ENCODE measurements at regions not wholly inside any gene's neighbourhood (a gene's known extent, or its start where the extent isn't known, plus 50 kb on each side); places are given as distances from the start of the nearest gene placed in this dataset.

DNA sequence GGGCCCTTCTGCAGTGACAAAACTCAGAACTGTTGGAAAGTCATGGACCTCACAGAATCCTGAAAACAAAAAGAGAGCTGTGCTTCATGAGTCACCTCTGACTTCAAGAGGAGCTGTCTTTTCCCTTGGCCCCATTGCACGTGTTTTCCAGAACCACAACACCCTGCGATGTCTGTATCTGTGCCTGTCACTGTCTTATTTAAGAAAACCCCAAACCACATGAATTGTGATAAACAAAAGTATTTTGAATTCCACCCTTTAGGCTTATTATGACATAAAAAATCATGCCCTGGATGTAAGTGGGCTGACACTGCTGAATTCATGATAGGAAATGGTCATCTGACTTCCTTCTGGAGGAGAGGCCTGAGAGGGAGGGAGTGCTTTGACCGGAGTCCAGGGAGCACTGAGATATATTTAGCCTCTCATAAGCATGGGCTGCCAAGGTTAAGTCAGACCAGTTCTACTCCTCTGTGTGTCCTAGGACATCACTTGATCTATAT, 96.4 kb upstream of the DUSP22 start (continued):
- TF ChIP-seq, protein P1, sequence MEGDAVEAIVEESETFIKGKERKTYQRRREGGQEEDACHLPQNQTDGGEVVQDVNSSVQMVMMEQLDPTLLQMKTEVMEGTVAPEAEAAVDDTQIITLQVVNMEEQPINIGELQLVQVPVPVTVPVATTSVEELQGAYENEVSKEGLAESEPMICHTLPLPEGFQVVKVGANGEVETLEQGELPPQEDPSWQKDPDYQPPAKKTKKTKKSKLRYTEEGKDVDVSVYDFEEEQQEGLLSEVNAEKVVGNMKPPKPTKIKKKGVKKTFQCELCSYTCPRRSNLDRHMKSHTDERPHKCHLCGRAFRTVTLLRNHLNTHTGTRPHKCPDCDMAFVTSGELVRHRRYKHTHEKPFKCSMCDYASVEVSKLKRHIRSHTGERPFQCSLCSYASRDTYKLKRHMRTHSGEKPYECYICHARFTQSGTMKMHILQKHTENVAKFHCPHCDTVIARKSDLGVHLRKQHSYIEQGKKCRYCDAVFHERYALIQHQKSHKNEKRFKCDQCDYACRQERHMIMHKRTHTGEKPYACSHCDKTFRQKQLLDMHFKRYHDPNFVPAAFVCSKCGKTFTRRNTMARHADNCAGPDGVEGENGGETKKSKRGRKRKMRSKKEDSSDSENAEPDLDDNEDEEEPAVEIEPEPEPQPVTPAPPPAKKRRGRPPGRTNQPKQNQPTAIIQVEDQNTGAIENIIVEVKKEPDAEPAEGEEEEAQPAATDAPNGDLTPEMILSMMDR (tag by site-specific recombination; IDR thresholded peaks at IDR 0.05) = no peak
- TF ChIP-seq, protein P2, sequence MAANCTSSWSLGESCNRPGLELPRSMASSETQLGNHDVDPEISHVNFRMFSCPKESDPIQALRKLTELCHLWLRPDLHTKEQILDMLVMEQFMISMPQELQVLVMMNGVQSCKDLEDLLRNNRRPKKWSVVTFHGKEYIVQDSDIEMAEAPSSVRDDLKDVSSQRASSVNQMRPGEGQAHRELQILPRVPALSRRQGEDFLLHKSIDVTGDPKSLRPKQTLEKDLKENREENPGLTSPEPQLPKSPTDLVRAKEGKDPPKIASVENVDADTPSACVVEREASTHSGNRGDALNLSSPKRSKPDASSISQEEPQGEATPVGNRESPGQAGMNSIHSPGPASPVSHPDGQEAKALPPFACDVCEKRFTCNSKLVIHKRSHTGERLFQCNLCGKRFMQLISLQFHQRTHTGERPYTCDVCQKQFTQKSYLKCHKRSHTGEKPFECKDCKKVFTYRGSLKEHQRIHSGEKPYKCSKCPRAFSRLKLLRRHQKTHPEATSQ (tag by site-specific recombination; IDR thresholded peaks at IDR 0.05) = no peak
- TF ChIP-seq ZNF830 (tag by site-specific recombination; IDR thresholded peaks at IDR 0.05; ENCODE audit: low read depth) (no peak), ZNF155 (tag by site-specific recombination; IDR thresholded peaks at IDR 0.05) (no peak), ZNF416 (tag by site-specific recombination; IDR thresholded peaks at IDR 0.05) (no peak)
- TF ChIP-seq, protein P3, sequence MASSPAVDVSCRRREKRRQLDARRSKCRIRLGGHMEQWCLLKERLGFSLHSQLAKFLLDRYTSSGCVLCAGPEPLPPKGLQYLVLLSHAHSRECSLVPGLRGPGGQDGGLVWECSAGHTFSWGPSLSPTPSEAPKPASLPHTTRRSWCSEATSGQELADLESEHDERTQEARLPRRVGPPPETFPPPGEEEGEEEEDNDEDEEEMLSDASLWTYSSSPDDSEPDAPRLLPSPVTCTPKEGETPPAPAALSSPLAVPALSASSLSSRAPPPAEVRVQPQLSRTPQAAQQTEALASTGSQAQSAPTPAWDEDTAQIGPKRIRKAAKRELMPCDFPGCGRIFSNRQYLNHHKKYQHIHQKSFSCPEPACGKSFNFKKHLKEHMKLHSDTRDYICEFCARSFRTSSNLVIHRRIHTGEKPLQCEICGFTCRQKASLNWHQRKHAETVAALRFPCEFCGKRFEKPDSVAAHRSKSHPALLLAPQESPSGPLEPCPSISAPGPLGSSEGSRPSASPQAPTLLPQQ (tag by site-specific recombination; IDR thresholded peaks at IDR 0.05) = no peak

DNA sequence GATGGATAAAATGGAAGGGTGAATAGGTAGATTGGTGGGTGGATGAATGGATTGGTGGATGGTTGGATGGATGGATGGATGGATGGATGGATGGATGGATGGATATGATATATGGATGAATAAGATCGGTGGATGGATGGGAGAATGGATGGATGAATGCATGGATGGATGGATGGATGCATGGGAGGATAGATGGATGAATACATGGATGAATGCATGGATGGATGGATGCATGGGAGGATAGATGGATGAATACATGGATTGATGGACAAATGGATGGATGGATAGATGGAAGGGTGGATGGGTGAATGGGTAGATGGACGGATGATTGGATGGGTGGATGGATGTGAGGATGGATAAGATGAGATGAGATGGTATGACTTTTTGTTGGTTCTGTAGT, 95.7 kb upstream of the DUSP22 start:
- ChIA-PET POLR2A (no interaction called here), CTCF (interaction anchor here (2.5 kb wide), 1 partner anchor 8 kb away, joined by 7 read pairs; no protein-coding TSS in a partner anchor)
- H3K4me3 ChIP-seq (ENCODE audit: low read depth, low read length) = no peak overlapping the region
- no peak overlapping the region for H3K27ac ChIP-seq (ENCODE audit: extremely low read depth, low read depth, low read length)
- TF ChIP-seq ZNF133 (tag by site-specific recombination; IDR thresholded peaks at IDR 0.05) (no peak), ZNF366 (tag by site-specific recombination; conservative IDR thresholded peaks at IDR 0.05) (peak; percentile 98), ZNF707 (tag by site-specific recombination; IDR thresholded peaks at IDR 0.05) (no peak), ZSCAN30 (tag by site-specific recombination; IDR thresholded peaks at IDR 0.05) (no peak), YY2 (tag by site-specific recombination; IDR thresholded peaks at IDR 0.05) (no peak), ZBTB17 (tag by site-specific recombination; IDR thresholded peaks at IDR 0.05) (peak; percentile 96), EGR2 (tag by site-specific recombination; IDR thresholded peaks at IDR 0.05; ENCODE audit: low read depth) (no peak), SP7 (tag by site-specific recombination; IDR thresholded peaks at IDR 0.05) (no peak), ZNF433 (tag by site-specific recombination; IDR thresholded peaks at IDR 0.05; ENCODE audit: low read depth) (no peak)
- TF ChIP-seq, protein P4, sequence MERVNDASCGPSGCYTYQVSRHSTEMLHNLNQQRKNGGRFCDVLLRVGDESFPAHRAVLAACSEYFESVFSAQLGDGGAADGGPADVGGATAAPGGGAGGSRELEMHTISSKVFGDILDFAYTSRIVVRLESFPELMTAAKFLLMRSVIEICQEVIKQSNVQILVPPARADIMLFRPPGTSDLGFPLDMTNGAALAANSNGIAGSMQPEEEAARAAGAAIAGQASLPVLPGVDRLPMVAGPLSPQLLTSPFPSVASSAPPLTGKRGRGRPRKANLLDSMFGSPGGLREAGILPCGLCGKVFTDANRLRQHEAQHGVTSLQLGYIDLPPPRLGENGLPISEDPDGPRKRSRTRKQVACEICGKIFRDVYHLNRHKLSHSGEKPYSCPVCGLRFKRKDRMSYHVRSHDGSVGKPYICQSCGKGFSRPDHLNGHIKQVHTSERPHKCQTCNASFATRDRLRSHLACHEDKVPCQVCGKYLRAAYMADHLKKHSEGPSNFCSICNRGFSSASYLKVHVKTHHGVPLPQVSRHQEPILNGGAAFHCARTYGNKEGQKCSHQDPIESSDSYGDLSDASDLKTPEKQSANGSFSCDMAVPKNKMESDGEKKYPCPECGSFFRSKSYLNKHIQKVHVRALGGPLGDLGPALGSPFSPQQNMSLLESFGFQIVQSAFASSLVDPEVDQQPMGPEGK (tag by site-specific recombination; IDR thresholded peaks at IDR 0.05) = no peak
- TF ChIP-seq, protein P5, sequence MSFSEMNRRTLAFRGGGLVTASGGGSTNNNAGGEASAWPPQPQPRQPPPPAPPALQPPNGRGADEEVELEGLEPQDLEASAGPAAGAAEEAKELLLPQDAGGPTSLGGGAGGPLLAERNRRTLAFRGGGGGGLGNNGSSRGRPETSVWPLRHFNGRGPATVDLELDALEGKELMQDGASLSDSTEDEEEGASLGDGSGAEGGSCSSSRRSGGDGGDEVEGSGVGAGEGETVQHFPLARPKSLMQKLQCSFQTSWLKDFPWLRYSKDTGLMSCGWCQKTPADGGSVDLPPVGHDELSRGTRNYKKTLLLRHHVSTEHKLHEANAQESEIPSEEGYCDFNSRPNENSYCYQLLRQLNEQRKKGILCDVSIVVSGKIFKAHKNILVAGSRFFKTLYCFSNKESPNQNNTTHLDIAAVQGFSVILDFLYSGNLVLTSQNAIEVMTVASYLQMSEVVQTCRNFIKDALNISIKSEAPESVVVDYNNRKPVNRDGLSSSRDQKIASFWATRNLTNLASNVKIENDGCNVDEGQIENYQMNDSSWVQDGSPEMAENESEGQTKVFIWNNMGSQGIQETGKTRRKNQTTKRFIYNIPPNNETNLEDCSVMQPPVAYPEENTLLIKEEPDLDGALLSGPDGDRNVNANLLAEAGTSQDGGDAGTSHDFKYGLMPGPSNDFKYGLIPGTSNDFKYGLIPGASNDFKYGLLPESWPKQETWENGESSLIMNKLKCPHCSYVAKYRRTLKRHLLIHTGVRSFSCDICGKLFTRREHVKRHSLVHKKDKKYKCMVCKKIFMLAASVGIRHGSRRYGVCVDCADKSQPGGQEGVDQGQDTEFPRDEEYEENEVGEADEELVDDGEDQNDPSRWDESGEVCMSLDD (tag by site-specific recombination; IDR thresholded peaks at IDR 0.05) = no peak
- TF ChIP-seq, protein P6, sequence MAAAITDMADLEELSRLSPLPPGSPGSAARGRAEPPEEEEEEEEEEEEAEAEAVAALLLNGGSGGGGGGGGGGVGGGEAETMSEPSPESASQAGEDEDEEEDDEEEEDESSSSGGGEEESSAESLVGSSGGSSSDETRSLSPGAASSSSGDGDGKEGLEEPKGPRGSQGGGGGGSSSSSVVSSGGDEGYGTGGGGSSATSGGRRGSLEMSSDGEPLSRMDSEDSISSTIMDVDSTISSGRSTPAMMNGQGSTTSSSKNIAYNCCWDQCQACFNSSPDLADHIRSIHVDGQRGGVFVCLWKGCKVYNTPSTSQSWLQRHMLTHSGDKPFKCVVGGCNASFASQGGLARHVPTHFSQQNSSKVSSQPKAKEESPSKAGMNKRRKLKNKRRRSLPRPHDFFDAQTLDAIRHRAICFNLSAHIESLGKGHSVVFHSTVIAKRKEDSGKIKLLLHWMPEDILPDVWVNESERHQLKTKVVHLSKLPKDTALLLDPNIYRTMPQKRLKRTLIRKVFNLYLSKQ (tag by site-specific recombination; IDR thresholded peaks at IDR 0.05; ENCODE audit: borderline replicate concordance) = no peak
- H3K4me1 ChIP-seq (ENCODE audit: control insufficient read depth, insufficient read depth, low read length) = no peaks in the 10 kb centered on the region
- no peaks in the 10 kb centered on the region for H3K36me3 ChIP-seq (ENCODE audit: control insufficient read depth in 2 of 2, insufficient read depth in 1 of 2, low read length in 2 of 2)
- no peaks in the 10 kb centered on the region for H3K9me3 ChIP-seq (ENCODE audit: control insufficient read depth, insufficient read depth, low read depth, low read length)

Measured in HEK293 (cell line).